Stimulated activated CD4-positive, alpha-beta T cell treated with anti-CD3 and anti-CD28 coated beads, Interleukin-15, amount 100 ng/mL, for 48 hours (primary cell): ENCODE measurements at regions not wholly inside any gene's neighbourhood (a gene's known extent, or its start where the extent isn't known, plus 50 kb on each side); places are given as distances from the start of the nearest gene placed in this dataset.
"Not testable (repeated sequence)": the region's sequence is repeated elsewhere in the genome, so short reads cannot be mapped to it uniquely, and the experiment has no call there.

Experiments used
- DNase-seq, 2 donors: peaks; one replicate each; pipeline ENCODE4 v3.0.0-alpha.2; 2020; ENCODE audit warnings: low read depth in 2 of 2

DNA sequence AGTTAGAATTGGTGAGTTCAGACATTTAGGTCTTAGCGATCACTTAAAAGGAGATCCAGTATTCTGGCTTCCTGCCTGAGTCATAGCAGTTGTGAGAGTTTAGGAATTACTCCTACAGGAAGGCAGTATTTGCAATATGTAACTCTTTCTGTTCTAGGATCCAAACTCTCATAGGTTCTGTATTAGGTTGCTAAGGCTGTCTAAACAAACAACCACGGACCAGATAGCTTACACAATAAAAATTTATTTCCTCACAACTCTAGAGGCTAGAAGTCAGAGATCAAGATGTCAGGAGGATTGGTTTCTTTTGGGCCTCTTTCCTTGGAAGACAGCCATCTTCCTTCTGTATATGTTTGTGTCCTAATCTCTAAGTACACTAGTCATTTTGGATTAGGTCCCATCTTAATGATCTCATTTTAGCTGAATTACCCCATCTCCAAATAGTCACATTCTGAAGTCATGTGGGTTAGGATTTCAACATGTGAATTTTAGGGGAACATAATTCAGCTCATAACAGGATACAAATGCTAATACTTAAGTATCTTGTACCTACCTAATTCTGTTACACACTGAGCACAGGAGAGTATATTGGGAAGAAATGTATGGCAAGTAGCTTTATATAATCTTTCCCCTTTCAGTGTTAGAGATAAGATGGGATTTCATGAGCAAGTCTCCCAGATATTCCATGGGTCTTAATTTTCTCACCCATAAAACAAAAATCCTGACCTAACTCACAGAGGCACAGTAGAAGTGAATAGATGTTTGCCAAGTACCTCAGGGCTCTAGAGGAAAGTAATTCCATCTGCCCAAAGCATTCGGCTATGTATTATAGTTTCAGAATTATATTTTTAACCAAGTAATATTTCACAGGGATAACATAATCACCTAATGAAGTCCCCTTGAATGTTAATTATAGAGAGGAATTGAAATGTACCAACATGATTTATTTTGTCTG, 144.4 kb downstream of the PTBP2 start:
- no peak for DNase-seq

DNA sequence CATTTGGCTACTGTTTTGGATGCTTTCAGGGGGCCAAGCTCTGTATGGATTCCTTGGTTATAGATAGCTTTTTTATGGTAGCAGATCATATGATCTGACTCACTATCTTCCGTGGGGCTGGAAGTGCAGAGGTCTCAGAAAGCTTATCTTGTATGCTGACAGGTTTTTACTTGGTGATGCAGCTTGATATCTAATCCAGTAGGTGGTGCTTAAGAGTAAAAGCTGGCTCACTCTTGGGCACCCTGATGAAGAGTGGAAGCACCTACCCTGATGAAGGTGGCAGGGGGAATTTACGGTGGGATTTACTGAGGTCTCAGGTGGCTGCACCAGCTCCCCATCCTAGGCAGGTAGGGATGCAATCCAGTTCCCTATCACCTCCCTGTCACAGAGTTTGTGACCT, 151.2 kb downstream of the PTBP2 start:
- no peak for DNase-seq

DNA sequence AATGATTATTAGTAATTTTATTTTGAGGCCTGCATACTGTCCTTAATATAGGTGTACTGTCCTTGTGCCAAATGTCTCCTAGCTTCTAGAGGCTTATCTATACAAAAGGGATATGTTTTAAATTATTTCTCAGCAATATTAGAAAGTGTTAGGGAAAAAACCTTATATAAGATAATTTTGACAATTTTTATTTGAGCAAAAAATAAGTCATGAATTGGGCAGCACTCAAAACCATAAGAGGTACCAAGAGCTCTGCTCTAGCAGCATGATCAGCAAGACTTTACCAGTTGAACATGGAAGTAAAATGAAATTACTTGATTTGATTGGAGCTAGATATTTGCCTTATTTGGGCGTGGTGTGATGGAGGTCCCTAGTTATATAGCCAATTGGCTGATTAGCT, 157.1 kb downstream of the PTBP2 start:
- DNase-seq: no peak

DNA sequence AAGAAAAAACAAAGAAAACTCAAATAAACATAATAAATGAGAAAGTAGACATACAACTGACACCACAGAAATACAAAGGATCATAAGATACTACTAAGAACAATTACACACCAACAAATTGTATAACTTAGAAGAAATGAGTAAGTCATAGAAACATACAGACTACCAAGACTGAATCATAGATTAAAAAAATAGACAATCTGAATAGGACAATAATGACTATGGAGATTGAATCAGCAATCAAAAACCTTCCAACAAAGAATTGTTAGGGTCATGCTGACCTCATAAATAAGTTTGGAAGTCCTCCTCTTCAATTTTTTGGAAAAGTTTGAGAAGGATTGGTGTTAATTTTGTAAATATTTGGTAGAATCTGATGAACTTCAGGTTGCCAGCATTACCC, 159.0 kb downstream of the PTBP2 start:
- DNase-seq: no peak

DNA sequence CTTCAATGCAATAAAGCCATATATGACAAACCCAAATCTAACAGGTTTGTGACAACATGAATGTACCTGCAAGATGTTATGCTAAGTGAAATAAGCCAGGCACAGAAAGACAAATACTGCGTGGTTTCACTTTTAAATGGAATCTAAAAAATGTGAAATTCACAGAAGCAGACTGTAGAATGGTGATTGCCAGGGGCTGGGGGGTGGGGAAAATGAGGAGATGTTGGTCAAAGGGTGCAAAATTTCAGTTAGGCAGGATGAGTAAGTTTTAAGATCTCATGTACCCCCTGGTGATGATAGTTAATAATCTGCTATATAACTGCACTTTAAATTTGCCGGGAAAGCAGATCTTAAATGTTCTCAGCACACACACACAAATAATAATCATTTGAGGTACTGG, 160.5 kb downstream of the PTBP2 start:
- no peak for DNase-seq

DNA sequence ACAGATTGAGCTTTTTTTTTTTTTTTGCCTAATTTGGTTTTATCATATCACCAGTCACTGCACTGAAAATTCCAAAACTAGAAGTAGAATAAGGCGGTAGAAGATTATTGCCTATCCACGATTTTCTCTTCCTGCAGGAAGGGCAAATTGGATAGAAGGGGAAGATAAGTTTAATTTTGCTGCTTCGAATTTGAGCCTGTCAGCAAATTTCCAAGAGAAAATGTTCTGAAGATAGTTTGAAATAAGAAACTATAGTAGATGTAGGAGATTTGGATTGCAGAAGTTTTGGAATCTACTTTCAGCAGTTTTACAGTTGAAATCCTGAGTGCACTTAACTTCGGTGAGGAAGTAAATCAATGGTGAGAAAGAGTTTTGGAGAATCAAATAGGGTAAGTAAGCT, 164.9 kb downstream of the PTBP2 start:
- no peak for DNase-seq

DNA sequence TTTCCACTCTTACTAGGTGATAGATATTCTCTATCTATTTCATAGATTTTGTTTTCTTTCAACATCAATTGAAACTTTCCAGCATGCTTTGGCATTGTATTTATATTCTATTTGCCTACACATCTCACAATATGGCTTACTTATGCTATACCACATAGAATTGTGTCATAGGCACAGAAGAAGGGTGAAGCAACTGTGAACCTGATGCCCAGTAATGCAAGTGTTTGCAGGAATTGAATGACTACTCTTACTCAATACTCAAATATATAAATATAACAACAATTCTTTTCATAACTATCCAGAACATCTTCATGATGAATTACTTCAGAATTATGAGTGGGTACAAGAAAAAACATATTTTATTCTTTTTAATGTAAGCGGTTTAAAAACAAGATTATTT, 165.9 kb downstream of the PTBP2 start:
- no peak for DNase-seq

DNA sequence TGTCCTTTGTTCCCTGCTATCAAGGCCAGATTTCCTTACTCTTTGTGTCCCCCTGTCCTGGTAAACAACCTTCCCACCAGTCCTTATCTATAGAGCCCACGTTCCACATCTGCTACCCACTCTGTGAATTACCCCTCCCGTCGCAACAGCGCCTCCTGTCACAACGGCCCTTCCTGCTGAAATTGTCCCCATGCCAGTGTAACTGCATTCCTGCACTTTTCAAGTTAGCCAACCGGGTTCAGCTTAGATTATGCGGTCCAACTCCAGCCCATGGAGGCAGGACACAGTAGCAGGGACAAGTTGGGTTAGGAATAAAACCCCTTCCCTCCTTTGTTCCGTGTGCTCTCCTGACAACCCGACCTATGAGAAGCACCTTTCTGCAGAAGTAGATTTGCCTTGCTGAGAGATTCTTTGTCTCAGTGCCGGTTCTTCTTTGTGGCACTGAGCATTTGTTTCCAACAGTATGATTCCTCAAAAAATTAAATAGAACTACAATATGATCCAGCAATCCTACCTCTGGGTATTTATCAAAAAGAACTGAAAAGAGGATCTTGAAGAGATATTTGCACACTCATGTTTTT, 180.3 kb downstream of the PTBP2 start:
- no peak for DNase-seq

DNA sequence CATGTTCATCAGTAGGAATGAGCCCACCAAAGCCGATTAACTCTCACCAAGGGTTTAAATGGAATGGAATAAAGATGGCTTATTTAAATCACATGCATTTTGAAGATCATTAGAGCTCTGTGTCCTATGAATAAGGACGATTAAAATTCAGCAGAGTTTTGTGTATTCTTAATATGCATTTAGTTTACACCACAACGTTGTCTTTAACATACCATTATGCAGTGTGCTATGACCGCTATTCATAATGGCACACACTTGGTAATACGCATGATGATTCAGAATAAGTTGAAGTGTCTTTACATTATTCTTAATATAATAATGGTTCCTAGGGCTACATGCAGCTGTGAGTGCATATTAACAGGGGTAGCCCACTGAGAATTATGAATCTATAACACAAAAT, 190.7 kb downstream of the PTBP2 start:
- DNase-seq: no peak

DNA sequence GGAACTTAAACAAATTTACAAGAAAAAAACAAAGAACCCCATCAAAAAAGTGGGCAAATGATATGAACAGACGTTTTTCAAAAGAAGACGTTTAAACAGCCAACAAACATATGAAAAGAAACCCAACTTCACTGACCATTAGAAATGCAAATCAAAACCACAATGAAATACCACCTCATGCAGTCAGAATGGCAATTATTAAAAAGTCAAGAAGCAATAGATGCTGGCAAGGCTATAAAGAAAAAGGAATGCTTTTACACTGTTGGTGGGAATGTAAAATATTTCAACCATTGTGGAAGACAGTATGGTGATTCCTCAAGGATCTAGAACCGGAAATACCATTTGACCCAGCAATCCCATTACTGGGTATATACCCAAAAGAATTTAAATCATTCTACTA, 194.1 kb downstream of the PTBP2 start:
- not testable (repeated sequence) for DNase-seq

DNA sequence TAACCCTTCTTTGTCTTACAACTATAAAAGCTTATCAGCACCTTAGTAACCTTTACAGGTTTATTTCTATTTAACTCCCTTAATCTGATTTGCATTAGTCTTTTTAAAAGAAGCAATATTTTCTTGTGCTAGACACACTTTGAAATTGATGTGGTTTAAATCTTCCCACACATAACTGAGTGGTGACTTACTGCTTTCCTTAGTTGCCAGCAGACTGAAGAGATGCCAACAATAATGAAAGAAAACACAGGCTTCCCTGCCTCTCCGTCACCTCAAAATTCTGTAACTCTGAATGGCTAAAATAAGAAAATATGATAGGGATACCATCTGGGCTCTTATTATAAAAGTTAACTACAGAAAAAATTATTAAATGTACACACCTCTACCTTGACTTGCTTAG, 196.8 kb downstream of the PTBP2 start:
- no peak for DNase-seq

DNA sequence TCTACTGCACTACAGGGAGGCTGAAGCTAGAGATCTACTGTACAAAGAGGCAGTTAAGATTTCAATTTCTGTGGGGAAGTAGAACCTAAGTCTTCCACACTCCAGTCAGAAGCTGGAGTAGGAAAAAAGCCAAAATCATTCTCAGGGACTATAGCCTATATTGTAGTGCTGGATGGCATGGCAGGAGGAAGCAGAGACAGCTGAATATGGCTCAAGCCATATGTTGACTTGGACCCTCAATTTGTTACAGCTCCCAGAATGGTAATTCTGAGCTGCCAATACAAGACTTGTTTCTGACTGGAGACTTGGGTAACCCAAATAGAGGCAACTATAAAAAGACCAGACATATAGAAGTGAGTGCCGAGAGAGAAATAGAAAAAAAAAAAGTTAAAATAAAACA, 200.6 kb downstream of the PTBP2 start:
- DNase-seq: no peak

DNA sequence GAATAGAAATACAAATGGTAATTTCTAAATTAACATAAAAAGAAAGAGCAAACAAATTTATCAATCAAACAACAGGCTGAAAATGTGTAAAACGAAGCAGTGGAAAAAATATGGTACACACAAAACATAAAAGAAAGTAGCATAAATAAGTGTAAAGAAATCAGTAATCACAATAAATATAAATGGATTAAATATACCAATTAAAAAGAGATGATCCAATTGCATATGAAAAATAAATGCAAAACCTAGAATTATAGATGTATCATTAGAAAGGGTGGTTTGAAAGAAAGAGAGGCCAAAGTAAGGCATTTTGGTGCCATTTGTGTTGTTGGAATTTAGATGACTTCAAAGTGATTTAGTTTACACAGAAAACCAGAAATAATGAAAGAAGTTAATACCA, 202.2 kb downstream of the PTBP2 start:
- no peak for DNase-seq

DNA sequence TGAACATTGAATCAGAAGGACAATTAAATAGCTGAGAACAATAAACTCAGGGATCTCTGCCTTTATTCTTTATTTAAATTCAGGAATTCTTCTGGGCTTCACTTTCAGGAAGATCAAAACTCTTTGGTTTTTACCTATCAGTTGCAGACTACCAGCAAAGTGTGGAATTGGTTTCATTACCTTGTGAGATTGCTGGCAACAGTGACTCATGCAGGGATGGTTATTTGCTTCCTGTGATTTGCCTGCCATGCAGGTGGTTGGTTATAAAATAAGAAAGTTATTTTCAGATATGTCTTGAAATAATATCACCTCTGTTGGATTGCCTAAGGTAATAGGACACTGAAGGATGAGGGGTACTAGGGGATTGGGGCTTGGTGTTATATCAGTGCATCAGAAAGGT, 204.6 kb downstream of the PTBP2 start:
- no peak for DNase-seq

DNA sequence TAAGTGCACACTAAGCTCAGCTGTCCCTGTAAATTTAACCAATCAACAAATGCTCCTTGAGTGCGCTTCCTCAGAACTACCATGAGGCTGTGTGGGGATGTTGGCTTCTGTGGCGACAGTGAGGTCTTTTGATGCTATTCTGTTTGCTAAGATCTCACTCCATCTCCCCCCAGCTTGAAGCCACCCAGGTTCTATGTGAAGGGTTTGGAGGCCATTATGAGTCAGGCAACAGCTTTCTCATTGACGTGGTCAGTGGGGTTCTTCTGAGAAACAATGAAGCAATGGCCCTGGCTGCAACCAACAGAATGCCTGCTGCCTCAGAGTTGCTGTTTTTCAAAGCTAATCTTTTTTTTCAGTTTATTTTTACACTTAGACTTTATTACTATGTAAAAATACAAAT, 205.5 kb downstream of the PTBP2 start:
- DNase-seq: no peak

DNA sequence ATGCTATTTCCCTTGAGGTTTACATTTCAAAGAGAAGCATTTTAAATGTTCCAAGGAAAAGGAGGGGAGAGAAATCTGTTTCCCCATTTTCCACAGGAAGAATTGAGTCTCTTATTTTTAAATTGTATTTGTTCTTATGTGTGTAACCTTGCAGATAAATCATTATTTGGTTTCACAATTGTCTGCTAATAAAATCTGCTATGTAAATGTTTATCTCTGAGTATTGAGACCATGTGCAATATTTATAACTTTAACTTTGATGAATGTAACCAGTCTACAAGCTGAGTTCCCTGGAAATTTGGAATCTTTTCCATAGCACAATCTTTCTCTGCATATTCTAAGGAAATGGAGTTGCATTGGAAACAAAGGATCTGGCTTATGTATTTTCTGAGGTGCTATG, 209.6 kb downstream of the PTBP2 start:
- no peak for DNase-seq

DNA sequence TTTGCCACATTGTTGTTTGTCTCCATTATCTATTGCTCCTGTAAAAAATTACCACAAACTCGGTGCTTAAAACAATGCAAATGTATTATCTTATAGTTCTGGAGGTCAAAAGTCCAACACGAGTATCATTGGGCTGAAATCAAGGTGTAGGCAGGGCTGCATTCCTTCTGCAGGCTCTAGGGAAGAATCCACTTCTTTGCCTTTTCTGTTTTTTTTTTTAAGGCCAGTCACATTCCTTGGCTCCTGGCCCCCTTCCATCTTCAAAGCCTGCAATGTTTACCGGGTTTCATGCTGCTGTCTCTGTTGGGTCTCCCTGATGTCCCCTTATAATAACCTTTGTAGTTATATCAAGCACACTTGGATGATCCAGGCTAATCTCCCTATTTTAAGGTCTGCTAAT, 212.7 kb downstream of the PTBP2 start:
- no peak for DNase-seq

DNA sequence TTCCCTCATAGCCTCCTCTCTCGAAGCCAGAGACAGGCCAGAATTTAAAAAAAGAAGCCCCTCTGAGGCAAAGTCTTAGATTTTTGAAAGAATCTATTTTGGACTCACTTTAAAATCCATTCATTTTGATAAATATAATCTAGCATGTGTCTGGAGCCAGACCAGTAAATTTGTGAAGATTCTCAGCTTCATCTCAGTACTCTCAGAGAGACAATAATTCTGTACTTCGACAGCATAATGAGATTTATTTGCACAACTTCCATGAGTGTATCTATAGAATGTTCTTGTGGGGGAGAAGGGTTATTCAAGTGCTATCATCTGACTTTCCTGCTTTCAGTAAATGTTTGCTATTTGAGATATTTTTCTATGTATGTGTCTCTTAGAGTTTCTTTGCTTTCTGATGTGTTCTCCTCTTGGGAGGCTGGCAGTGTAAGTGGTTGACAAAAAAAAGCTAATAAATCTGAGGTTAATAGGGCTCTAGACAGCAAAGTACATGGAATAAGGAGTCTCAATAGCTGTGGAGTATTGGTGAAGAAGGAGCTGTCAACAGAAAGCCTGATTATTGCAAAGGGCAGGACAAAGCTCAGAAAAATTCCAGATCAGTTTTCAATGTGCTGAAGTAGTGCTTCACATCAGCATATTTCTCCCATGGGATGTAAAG, 223.0 kb downstream of the PTBP2 start:
- no peak for DNase-seq

DNA sequence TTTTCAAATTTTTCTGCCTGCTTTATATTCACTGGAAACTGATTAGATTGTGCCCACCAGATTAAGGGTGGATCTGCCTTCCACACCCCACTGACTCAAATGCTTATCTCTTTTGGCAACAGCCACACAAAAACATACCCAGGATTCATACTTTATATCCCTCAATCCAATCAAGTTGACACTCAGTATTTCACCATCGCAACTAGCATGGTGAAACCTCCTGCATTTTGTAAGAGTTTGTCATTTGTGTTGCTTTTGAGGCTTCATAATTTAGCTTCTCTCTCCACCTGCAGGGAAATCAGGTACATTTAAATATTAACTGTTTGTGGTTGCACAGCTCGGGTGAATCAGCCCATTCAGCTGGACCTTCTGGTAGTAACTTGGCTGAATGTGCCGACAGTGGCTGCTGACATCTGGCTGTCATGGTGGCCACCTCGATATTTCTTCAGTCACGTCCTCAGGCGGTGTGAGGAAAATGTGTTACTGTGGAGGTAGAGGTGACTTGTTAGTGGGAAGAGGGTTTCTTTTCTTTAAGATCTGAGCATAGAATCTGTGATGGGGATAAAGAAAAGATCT, 224.0 kb downstream of the PTBP2 start:
- DNase-seq: no peak

DNA sequence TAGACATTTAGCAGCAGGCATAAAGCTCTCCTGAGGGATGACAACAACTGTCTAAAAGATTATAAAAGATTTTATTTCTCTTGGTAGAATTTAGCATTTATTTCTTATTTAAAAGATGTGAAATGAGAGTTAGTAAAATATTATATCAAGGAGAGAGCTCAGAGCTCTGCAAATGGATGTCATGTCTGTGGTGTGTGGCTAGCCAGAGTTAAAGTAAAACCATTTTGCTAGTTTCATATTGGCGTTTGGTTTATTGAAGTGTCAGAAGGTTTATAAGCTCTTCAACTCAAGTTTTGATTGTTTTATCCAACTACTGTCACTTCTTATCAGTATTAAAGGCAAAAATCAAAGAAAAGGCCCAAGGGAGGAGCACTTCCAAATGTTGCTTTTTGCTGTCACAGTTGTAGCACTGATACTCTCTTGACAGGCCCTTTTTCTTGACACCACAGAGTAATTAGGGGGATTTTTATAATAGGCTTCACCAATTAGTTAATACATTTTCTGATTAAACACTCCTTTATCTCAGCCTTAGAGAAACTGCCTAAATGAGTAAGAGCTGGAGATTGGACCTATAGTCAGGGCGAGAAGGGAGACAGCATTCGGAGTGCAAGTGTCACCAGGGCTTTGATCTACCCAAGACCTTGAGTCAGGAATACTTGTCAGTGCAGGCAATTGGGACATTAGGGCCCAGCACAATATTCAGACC, 233.9 kb downstream of the PTBP2 start:
- no peak for DNase-seq

DNA sequence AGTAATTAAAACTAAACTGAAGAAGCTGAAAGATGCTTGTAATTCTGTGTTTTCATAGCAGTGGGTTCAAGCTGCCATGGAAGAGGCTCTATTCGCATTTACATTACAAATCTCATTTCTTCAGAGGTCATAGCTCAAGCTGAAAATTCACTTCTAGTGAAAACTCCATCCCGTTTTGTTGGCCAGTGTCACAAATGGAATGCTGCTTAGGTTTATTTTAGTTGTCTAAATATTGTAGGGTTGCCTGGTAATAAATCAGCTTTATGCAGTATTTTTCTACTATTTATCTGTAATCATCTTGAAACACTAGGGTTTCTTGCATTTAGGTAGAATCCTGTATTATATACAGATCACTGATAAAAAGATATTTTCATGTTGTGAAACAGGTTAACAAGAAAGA, 240.6 kb downstream of the PTBP2 start:
- no peak for DNase-seq

DNA sequence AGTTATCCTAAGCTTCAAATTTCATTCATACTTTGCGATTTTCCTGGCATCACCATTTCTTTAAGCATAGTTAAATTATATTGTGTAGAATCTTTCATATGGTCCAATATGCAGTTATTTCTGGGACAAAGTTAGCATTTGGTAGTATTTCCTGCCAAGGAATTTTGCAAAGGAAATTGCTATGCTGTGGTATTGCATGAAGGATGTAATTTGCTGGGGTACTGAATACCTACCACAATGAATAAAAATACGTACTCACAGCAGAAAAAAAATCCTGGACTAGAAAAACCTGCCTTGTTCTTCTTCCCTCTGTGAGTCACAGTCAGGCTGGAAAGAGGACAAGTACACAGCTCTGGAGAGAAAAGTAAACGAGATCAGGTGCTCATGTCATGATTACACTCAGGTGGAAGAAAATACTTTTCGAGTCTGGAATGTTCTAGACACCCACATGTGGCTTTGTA, 241.2 kb downstream of the PTBP2 start:
- no peak for DNase-seq
